ENCODE measurements at regions not wholly inside any gene's neighbourhood (a gene's known extent, or its start where the extent isn't known, plus 50 kb on each side); places are given as distances from the start of the nearest gene placed in this dataset.

DNA sequence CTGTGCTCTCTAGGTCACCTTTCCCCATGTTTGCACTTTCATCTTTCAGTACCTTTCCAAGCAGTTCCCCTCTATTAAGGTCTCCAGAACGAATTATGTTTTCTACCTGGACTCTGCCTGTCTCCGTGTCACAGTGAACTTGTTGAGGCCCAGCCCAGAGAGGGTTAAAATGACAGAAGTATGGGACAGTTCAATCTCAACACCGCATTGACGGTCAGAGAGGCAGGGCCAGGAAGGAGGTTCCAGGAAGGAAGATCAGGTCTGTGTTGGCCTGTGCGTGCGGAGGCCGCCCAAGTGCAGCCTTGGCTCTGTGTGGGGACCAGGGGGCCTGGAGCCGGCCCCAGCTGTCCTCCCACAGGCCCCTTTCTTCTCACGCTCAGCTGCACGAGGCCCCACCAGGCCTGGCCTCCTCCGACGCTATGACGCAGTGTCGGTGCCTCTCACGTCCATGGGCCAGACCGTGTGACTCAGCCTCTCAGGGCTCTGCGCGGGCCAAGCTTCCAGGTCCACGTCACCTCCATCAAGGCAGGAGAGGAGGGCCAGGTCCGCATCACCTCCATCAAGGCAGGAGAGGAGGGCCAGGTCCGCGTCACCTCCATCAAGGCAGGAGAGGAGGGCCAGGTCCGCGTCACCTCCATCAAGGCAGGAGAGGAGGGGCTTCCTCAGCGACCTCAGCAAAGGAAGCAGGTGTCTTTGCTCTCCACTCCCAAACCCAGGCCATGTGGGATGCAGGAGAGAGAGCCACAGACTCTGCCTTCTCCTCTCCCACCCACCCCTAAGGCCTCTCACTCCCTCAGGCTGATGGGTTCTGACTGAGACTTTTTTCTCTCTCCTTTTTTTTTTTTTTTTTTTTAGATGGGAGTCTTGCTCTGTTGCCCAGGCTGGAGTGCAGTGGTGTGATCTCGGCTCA lies 83.1 kb downstream of the CPN2 start:
- no peak for DNase-seq

DNA sequence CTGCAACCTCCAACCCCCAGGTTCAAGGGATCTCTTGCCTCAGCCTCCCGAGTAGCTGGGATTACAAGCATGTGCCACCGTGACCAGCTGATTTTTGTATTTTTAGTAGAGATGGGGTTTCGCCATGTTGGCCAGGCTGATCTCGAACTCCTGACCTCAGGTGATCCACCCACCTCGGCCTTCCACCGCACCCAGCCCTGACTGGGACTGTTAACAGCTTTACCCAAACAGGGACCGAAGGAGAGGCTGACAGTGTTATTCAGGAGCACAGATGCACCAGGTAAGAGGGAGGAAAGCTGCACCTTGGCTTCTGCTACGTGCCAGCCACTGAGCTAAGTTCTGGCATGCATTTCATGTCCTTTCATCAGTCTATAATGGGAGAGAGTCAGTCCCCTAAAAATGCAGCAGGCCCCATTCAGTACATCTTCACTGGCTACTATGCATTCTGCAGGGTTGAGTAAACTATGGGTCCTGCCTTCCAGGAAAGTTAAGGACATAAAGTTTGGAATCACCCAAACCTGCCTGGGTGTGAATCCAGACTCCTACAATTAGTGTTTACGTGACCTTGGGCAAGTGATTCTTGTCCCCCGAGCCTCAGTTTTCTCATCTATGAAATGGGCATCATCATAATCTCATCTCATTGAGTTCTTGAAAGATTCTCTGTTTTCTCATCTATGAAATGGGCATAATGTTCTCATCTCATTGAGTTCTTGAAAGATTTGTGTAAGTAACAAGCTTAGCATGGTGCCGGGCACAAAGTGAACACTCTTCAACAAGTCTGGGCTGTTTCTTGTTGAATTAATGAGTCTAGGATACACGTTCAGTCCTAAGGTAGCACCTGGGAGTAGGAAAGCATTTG lies 82.2 kb downstream of the CPN2 start:
- DNase-seq: no peak

DNA sequence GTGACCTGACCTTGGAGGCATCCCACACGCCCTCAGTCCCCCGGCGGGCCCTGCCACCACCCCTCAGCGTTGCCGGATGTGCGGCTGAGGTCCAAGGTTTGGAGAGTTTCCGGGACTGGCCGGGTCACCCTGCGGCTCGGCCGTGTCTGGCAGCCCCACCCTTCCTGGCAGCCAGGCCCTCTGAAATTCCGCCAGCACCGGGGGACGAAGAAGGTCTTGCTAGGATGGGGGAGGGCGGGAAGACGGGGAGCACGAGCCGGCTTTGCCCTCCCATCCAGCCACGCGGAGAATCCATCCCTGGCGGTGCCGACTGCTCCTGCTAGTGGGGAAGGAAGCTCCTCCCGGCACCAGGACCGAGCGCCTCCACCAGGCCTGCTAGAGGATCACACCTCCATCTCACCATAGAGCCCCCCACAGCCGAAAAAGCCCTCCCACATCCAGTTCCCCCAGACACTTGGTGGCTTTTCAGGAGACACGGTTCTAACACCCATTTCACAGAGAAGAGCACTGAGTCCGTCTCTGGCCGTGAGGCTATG lies 81.5 kb downstream of the CPN2 start:
- DNase-seq: no peak

DNA sequence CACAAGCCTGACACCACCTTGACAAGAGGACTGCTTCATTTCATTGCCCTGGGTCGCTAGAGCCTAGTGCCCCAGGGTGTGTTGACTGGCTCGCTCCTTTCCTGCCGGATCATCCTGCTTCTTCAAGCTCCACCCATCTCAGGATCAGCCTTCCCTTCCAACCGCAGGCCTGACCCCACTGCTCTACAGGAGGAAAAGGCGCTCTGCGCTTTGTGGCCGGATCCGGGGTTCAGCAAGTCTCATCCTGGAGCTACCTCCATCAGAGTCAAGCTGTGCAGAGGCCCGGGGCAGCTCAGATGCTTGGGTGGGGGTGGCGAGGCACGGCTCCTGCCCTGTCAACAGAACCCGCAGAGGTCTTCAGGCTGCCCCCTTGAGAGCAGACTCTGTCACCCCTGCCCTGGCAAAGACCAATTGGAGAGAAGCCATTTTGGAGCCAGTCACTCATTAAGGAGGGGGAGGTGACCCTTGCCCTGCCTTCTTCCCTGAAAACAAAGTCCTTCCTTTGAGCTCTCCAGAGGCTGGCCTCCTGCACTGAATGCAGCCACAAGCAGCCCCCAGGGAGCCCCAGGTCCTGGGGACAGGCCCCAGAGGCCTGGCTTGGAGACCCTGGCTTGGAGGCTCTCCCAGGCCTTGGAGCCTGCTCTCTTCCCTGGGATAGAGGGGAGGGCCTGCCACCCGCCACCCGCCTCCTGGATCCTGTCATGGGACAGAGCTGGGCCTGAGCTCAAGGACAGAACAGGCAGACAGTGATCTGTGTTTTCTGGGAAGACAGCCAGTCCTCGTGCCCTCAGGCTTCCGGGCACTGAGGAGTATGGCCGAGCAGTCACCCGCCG lies 80.3 kb downstream of the CPN2 start:
- DNase-seq: no peak

DNA sequence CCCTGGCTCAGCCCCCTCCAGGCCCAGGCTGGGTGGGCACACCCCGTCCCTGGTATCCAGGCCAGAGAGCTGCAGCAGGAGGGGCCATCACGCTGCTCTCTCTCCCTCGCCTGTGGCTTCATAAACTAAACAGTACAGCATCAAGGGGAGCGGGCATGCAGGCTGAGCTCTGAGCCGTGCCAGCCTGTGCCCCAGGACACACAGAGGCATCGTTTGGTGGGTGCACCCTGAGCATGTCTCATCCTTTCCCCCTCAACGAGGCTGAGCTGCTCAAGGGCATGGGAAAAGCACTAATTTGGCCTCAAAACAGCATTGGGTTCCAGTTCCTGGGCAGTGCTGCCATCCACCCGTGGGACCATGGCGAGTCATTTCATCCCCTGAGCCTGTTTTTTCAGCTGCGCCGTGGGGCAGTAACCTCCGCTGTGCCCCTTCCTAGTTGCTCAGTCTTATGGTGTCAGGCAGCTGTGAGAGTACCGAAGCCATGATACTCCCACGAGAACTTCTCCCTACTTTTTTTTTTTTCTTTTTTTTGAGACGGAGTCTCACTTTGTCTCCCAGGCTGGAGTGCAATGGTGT lies 79.6 kb downstream of the CPN2 start:
- DNase-seq: no peak

DNA sequence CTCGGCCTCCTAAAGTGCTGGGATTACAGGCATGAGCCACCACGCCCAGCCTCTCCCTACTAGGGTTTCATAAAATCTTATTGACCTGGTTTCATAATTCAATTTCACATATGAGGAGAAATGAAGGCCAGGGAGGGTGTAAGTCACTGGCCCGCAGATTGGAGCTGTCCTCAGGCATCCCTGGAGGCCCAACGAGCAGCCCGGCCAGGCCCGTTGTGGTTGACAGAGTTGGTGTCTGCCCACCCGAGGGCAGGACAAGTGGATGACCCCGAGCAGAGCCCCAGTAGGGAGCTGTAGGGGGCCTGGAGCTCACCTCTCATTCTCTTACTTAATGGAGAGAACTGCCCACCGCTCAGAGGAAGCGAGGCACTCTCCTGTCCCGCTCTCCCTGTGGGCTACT lies 78.9 kb downstream of the CPN2 start:
- DNase-seq: no peak

DNA sequence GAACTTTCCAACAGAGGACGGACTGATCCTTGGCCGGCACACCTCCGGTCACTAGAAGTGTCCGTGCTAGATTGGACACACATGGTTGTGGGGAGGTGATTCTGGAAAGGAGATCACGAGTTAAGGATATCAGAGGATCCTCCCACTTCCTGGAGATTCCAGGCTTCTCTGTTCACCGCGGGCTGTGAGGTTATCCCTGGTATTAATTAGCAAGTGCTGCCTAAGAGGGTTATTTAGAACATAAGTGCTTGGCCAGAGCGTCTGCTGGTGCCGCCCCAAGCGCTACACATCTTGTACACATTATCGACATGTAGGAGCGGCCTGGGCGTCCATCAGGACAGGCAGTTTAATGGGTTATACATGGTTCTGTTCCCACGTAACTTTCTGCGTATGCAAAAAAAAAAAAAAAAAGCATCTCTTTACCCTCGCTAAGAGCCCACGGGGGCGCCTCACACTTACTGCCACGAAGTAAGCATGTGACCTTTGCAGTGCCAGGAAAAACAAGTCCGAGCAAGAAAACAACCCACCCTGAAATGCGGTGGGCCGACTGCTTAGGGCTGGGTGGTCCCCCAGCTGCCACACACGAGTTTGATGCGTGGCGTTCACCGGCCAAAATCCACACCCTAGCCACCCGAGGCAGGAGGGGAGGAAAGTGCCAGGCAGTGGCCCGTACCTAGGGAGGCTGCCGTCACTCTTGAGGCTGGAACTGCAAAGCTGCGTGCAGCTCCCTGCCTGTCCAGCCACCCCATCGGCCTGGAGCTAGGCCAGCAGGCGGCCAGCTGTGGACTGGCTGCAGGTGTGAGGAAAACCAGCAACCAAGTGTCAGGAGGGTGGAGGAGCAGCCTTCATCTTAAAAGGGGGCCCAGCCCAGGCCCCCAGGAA lies 78.0 kb downstream of the CPN2 start:
- DNase-seq: no peak

DNA sequence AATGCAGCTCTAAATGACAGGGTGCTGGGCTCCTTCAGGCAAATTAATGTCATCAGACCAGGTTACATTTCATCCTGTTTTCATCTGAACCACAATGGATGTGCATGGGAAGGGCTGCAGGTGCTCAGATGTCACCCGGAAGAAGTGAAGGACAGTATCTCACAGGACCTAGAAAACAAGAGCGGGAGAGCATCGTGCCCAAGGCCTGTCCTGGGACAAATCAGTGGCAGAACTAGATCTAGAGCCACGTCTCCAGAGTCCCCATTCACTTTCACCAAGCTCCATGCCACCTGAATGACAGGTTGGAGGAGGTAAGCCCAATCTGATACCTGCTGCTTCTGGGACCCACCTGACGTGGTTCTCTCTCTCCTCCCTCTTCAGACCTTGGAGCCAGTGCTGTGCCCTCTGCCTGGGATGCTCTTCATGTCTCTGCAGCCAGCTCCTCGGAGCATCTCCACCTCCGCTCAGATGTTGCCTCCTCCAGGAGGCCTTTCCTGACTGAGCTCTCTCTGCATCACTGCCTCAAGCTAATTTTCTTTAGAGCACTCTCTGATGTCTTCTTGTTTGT lies 77.3 kb downstream of the CPN2 start:
- DNase-seq: no peak

DNA sequence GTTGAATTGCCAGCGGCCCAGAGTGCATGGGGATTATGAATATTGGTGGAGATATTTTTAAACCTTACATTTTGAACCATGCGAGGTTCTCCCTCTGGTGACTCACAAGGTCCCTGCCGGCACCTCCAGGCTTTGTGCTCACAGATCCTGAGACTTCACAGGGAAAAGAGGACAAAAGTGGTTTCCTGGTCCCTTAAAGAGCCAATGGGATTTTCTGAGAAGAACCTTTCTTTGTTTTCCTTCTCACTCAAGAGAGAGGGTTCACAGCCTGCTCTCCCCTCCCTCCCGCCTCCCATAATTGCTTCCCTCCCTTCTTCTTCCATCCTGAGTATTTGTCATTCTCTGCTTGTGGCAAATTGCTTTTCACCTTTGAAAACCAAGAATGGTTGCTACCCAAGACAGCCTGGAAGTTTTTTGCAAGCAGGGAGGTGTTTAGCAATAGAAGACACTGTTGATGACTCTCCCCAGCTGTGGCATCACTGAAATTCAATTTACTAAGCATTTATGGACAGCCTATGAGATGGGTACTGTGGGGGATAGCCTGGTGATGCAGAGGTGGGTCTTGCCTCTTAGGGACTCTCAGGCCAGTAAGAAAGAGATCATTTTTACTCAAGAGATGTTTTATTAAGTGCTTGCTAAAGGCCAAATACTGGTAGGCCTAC lies 76.6 kb downstream of the CPN2 start:
- no peak for DNase-seq

DNA sequence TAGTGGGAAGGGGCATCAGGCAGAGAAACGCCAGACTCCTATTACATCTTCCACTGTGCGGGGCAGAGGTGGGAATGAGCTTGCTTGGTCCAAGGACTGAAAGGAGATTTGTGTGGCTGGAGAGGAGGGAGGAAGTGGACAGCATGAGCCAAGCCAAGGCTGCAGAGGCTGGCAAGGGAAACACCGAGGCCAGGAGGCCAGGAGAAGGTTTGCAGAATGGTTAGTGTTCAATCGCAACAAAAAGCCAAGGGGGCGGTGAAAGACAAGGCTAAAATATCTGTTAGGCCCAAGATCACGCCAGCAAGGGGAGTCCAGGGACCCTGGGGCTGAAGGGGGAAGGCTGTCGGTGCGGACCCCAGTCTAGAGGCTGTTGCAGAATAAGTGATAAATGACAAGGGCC lies 75.8 kb downstream of the CPN2 start:
- no peak for DNase-seq

DNA sequence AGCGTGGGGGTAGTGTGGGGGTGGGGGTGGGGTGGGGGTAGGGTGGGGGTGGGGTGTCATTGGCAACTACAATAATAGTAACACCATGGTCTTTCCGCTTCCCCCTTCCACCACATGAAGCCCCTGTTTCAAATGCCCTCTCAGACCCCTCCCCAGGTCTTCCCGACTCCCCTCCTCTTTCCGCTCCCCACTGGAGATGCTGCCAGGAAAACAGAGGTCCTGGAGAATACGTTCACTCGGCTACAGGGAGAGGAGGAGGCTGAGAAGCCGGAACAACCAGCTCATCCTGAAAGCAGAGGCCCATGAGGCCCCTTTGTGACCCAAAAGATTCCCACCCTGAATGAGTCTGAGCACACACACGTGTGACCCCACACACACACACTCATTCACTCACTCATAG lies 75.4 kb downstream of the CPN2 start:
- DNase-seq: no peak

DNA sequence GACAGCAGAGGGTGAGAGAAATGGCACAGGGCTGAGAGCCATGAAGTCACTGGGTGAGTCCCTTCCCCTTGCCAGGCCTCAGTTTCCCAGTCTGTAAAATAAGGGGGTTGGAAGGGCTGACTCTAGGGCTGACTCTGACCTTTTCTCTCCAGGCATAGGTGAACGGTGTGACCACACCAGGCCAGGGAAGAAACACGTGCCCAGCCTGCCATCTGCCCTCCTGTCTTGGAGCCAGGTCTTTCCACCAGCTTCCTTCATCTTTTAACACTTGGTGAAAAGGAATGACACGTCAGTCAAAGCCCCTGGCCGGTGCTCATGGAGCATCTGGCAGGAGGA lies 74.4 kb downstream of the CPN2 start:
- no peak for DNase-seq

DNA sequence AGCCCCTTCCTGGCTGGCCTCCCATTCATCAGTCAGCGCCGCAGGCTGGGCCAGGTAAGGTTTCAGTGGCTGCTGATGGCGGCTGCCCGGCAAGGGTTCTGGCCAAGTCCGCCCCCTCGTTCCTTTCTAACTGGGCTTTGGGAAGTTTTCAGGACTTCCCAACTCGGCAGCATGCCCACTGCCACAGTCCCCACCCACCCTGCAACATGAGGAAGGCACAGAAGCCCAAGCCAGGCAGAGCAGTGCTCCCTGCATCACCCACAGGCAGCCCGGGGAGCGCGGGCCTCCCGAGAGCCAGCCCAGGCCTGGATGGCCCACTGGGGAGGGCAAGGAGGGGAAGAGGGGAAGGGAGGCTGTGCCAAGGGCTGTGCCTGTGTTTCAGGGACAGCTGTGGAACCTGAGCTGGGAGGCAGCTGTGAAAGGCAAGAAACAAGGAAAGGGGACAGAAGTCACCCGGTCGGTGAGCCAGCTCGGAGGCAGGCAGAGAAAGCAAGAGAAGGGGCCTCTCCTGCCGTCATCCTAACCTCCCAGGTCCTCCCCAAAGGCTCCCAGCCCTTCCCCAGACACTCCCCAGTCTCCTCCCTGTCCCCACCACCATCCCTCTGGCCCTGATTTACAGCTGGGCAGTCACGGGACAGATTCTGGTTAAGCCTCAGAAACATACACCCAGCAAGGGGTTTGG lies 73.9 kb downstream of the CPN2 start:
- DNase-seq: no peak

DNA sequence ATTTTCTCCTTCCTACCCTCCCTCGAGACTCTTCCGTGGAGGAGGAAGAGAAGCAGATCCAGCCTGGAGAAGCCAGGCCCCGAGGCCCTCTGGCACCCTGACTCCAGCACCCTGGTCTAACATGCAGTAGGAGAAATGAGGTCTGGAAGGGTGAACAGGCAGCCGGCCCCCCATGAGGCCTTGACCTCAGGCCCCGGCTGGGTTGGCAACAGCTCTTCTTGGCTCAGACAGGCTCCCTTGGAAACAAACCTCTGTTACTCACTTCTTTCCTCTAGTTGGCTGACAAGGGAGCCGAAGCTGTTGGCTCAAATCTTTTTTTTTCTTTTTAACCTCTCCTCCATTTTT lies 73.4 kb downstream of the CPN2 start:
- DNase-seq: no peak

DNA sequence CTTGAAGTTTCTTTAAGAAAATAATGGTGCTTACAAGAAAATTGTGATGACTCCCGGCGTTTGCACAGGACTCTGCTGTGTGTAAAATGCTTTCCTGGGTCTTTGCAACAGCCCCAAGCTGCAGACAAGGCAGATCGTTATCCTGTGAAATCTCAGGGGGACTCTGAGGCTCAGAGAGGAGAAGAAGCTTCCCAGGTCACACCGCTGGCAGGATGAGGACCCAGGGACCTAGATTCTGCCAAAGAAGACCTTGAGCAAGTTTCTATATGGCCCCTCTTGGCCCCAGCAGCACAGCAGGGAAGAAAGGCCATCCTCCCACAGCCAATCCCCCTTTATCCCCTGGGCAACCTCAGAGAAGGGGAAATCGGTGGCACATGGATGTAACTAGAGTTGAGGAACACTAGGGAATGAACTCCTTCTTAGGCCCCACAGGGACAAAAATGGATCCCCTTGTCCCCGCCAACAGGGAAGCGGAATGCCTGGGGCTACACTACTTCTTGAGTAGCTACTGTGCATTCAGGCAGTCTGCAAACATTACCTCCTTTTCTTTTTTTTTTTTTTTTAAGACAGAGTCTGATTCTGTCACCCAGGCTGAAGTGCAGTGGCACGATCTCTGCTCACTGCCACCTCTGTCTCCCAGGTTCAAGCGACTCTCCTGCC lies 72.8 kb downstream of the CPN2 start:
- no peak for DNase-seq

DNA sequence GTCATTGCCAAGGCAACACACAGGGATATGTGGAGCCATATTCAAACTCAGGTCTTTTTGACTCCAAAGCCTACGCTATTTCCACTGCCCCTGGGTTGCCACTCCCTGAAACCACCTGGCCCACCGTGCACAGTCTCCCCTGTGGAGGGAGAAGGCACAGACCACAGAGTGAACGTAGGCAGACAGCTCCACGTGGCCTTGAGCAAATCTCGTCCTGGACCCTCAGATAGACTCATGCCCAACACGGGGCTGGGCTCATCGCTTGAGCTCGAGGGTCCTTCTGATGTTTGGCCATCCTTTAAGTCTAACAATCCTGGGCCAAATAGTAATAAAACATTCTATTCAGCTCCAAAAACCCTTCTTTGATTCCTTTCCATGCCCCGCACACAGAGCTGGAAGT lies 72.0 kb downstream of the CPN2 start:
- no peak for DNase-seq

DNA sequence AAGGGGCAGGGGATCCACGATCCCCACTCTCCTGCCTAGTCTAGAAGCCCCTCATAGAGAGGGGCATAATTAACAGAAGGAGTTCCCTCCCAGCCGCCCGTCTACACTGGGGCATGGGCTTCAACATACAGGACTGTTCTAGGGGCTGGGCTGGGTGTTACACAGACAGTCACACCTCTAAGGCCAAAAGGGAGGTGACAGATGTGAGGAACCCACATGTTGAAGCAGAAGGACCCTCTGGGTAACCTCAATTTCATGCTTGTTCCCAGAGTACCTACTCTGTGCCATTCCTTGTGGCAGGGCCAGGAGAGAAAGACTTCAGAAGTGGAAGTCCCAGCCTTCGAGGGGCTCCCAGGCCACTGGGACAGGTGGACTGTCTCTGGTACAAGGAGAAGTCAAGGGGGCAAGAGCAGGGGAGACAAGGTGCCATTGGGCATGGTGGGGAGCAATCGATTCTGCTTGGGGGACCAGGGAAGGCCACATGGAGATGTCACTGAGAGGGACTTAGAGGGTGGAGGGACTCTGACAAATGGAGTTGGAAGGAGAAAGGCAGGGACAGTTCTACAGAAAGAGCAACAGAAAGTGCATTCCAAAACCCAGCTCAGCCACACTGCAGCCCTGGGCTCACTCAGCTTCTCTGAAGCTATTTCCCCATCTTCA lies 71.3 kb downstream of the CPN2 start:
- no peak for DNase-seq

DNA sequence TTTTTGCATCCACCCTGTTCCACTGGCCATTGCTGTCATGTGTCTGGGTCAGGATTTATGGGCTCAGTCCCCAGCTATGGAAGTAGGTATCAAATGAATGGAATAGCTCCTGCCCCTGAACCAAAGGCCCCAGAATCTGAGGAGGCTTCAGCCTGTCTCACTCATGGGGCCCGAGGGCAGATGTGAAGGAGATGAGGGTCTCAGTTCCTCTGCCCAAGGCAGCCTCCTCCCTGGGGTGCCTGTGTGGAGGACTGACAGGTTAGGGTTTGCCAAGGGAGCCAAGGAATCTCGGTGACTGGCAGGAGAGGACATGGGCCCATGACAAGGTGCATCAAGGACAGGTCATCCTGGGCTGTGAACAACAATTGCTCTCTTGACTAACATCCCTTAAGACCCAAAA lies 70.4 kb downstream of the CPN2 start:
- no peak for DNase-seq

DNA sequence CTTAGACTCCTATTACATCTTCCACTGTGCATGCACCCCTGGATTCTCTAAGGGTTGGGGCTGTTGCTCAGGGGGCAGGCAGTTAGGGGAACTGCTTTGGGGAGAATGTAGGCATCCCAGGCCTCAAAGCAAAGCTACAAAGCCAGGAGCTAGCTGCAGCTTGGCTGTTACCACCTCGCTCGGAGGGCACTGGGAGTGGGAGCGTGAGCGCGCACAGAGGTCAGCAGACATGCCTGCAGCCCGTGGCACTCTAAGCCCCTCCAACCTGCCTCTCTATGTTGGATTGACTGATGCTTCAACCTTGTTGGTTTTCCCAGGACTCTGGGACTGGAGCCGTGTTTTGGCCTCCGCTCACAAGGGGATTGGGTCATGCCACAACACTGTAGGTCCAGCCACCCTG lies 69.8 kb downstream of the CPN2 start:
- no peak for DNase-seq
